Stimulated activated CD4-positive, alpha-beta T cell treated with anti-CD3 and anti-CD28 coated beads, TNF-alpha, amount 100 ng/mL, for 24 hours (primary cell): ENCODE measurements at regions not wholly inside any gene's neighbourhood (a gene's known extent, or its start where the extent isn't known, plus 50 kb on each side); places are given as distances from the start of the nearest gene placed in this dataset.
"Not testable (repeated sequence)": the region's sequence is repeated elsewhere in the genome, so short reads cannot be mapped to it uniquely, and the experiment has no call there.

ENCODE experiments used
- DNase-seq, 3 experiments: peaks; one replicate each; pipeline ENCODE4 v3.0.0-alpha.2; 2020; ENCODE audit warnings: low read depth in 3 of 3

DNA sequence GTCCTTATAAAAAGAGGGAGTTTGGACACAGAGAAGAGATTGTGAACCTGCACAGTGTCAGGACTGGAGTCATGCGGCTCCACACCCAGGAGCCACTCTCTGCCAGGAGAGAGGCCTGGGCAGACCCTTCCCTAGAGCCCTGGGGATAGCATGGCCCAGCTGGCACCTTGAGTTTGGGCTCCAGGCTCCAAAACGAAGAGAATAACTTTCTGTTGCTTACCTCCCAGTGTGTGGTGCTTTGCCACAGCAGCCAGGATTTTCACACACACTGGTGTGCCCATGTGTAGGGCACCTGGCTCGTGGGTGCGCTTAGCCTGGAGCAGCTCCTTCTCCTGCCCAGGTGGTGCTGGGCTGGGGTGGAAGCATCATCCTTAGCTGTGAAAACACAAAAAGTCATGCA, 344.3 kb downstream of the TEX29 start:
- DNase-seq = no peak

DNA sequence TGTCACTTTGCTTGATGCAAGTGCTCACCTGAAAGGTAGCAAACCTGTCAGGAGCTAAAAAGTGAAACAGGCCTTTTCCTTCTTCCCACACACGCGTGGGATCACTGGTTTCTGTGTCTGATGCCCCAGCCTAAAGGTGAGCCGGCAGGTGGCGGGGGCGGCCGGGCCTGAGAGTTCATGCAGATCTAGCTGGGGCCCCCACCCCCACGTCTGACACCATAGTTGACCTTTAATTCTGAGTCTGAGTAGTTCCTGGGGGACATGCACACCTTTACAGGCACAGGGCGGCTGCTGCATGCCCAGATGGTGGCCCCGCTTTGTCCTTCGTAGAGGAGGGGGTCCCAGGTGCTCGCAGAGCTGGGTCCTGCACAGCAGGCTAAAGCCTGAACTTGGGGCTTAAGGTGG, 345.3 kb downstream of the TEX29 start:
- DNase-seq = no peak

DNA sequence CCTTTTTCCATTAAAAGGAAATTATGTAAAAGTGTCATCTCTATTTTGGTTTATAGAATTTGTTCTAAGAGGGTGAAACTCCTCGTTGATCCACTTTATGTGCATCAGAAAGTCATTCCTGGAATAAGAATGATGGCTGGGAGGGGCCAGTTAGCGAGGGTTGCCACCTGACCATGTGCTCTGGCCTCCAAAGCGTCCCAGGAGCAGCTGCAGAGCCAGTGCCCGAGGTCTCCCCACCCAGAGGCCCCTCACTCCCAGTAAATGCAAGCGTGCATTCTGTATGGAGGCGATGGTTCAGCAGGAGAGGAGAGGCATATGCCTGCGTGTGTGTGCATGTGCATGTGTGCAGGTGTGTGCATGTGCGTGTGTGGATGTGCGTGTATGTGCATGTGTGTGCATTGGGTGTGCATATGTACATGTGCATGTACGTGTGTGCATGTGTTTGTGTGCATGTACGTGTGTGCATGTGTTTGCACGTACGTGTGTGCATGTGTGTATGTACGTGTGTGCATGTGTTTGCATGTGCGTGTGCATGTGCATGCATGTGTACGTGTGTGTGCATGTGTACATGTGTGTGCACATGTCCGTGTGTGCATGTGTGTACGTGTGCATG, 345.8 kb downstream of the TEX29 start:
- no peak for DNase-seq

DNA sequence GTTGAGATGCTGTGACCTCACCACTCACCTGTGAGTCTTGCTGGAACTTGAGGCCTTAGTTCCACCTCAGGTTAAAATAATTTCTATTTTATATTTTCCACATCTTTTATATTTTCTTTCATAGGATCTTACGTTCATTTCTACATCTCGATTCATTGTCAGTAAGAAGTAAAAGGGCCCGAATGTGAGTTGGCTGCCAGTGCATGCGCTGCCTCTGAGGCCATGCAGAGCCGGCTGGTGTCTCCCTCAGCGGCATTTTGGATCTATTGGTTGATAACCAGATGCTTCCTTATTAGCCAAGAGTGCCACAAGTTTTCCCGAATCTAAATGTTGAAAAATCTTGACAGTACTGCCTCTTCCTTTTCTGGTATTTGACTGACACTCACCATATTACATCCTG, 347.3 kb downstream of the TEX29 start:
- no peak for DNase-seq

DNA sequence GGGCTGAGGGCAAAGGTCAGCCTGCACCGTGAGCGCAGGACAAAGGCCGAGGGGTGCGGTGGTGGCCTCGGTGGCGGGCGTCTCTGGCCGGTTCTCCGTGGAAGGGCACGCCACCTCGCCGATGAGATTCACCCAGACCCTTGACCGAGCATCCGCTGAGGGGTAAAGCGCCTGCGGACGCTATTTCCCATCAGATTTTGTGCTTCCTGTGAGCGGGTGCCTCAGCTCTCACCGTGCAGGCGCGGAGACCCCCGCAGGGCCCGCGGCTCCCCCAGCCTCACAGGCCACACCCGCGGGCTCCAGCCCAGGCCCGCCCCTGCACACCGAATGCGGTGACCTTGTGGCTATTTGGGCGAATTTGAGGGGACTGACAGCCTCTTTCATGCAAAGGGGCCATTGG, 348.0 kb downstream of the TEX29 start:
- DNase-seq = no peak

DNA sequence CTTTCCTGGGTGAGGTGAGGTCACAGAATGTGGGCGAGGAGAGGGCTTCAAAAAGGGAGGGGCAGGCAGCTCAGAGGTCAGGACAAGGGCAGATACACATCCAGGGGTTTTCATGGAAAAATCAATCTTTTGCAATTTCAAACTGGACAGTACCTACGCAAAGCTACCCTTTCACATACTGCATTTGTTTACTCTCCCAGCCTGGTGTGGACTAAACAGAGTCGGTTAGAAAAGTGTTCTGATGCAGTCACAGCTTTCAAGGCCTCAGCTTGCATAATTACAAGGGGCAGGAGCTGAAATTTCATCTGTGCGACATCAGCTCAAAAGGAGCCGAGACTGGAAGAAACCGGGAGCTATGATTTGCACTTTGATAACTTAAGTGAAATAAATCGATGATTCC, 351.8 kb downstream of the TEX29 start:
- not testable (repeated sequence) for DNase-seq

DNA sequence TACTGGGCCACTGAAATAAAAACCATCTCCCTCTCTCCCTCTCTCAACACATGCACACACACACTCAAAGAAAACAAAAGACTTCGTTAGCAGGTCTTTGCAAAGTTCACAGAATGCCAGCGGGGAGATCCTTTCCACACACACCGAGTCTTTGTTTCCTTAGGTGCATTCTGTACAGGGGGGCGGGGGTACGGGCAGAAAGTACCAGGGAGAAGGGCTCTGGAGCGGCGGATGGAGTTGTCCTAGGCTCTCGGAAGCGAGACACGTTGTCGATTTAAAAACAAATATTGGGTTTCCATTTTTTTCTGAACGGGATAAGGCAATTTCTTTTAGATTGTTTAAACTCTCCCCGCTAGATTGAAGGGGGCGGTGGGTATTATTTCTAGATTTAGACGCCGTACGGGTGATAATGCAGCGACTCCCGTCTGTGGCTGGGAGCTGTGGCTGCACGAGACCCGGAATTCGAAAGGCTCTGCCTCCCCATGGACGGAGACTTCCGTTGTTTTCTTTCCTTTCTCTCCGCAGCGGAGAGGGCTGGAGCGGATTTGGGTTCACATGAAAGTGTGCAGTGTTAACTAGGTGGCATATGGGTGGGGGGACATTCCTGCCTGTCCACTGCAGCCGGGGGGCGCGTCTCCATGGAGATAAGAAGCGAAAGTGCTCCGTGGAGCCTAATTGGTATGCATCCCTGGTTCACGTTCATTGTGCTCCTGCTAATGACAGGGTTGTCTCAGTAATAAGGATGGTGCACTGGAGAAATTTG, 357.9 kb downstream of the TEX29 start:
- not testable (repeated sequence) for DNase-seq

DNA sequence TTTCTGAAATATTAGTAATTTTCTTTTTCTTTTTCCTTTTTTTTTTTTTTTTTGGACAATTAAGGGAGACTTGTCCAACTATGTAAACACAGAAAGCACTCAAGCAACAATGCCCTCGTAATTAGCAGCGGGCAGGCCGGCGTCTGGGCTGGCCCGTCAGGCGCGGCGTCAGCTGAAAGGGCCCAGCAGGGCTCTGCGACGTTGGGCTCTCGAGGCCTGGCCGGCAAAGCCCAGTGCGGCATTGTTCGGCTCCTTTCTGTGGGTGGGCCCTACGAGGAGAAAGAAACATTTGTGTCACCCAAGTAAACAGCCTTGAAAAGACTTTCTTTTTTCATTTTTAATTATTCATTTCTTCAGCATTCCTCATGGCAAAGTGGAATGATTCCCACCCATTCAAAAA, 359.2 kb downstream of the TEX29 start:
- not testable (repeated sequence) for DNase-seq

DNA sequence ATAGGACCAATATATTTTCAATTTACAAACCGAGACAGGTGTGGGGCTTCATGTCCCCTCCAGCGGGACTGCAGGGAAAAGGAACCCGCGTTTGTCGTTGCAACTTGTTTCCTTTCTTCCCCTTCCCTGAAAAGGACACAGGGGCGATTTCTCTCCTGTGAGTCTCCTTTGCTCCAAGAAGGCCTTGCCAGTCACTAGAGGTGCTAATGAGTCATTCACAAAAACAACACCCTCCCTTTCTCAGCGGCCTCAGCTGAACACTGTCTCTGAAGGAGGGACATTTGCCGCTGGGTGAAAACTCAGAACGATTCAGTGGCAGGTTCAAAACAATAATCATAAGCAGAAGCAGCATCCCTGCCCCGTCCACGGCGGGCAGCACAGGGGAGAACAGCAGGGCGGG, 359.7 kb downstream of the TEX29 start:
- DNase-seq = not testable (repeated sequence)

DNA sequence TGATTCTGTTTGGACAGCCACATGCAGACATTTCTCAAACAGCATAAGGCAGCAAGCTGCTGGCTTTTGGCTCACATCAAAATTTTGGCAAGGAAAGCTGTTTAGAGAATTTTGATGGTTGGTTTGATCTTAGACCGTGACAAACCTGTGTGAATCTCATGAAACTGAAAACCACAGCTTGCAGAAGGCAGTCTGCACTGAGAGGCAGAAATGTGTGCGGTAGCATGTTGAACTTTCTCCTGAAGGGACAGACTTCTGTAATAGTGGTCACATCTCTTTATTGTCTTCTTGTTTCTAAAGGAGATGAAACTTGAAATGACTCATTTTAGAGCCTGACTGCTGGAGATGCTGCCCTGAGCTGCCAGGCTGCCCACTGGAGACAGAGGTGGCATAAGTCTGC, 371.6 kb downstream of the TEX29 start:
- DNase-seq = not testable (repeated sequence)

DNA sequence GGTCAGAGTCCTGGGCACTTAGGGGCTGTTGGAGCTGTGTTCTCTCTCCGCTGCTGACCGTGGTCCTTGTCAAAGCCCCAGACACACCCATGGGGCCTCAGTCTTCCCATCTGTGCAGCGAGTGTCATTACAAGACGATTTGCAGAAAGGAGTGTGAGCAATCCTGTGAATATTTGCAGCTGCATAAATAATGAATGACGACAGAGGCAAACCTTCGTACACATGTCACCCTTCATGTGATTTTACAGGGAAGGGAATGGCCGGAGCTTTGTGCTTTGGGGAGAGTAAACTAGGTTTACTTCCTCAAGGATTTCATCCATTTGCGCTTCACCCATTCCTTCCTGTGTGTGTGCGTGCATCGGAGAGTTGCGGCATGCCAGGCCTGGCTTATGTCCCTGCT, 370.8 kb upstream of the SOX1 start:
- DNase-seq = not testable (repeated sequence)

DNA sequence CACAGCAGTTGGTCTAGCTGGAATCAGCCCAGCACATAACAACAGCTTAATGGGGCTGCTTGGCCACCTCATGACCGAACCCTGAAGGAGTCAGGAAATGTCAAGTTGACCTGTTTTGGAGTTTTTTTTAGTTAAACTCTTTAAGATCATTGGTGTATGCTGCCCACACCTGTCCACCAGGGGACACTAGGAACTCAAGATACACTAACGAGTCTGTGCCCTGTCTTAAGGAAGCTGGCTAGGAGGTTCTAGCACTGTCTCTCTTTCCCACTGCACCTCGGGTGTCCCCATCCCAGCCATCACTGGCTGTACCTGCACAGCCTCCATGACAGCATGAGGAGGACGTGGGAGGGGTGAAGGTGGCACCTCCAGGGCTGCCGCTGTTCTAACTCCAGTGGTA, 364.9 kb upstream of the SOX1 start:
- DNase-seq = not testable (repeated sequence)
